Hematopoietic multipotent progenitor cell (in vitro differentiated cells): ENCODE measurements at regions not wholly inside any gene's neighbourhood (a gene's known extent, or its start where the extent isn't known, plus 50 kb on each side); places are given as distances from the start of the nearest gene placed in this dataset.
"Not testable (repeated sequence)": the region's sequence is repeated elsewhere in the genome, so short reads cannot be mapped to it uniquely, and the experiment has no call there.

Source experiments
- DNase-seq, 3 donors: peaks; one replicate each; pipeline ENCODE4 v3.0.0-alpha.2; 2011 to 2015; ENCODE audit warnings: low read depth in 2 of 3, low spot score in 2 of 3

GRCh38 chr14:28284546-28285300, 481.9 kb upstream of the FOXG1 start:
- DNase-seq = no peak

GRCh38 chr14:28294834-28295440, 471.6 kb upstream of the FOXG1 start:
- DNase-seq = peak in 2 of 3 donors; percentile 14 to 51

- no peak for DNase-seq
Observed at GRCh38 chr14:28297559-28297958, 469.0 kb upstream of the FOXG1 start.

GRCh38 chr14:28298156-28298555, 468.4 kb upstream of the FOXG1 start:
- no peak for DNase-seq

- DNase-seq = no peak
Observed at GRCh38 chr14:28299227-28299626, 467.4 kb upstream of the FOXG1 start.

- DNase-seq = no peak
Observed at GRCh38 chr14:28300356-28300755, 466.2 kb upstream of the FOXG1 start.

GRCh38 chr14:28301179-28301578, 465.4 kb upstream of the FOXG1 start:
- DNase-seq = no peak

GRCh38 chr14:28303248-28303647, 463.3 kb upstream of the FOXG1 start:
- DNase-seq = no peak

GRCh38 chr14:28305938-28306337, 460.6 kb upstream of the FOXG1 start:
- DNase-seq = no peak

- no peak for DNase-seq
Observed at GRCh38 chr14:28307506-28307905, 459.1 kb upstream of the FOXG1 start.

- no peak for DNase-seq
Observed at GRCh38 chr14:28308734-28309133, 457.9 kb upstream of the FOXG1 start.

GRCh38 chr14:28317890-28318675, 448.5 kb upstream of the FOXG1 start:
- DNase-seq = not testable (repeated sequence)

GRCh38 chr14:28321475-28322244, 444.9 kb upstream of the FOXG1 start:
- DNase-seq = no peak

GRCh38 chr14:28323366-28323765, 443.2 kb upstream of the FOXG1 start:
- no peak for DNase-seq

GRCh38 chr14:28323951-28324741, 442.4 kb upstream of the FOXG1 start:
- DNase-seq = no peak

GRCh38 chr14:28340816-28341215, 425.8 kb upstream of the FOXG1 start:
- no peak for DNase-seq

GRCh38 chr14:28344381-28344780, 422.2 kb upstream of the FOXG1 start:
- no peak for DNase-seq

- DNase-seq = no peak
Observed at GRCh38 chr14:28348797-28349196, 417.8 kb upstream of the FOXG1 start.

GRCh38 chr14:28356819-28357218, 409.8 kb upstream of the FOXG1 start:
- no peak for DNase-seq

GRCh38 chr14:28361486-28361885, 405.1 kb upstream of the FOXG1 start:
- DNase-seq = no peak
